ENCODE measurements at regions not wholly inside any gene's neighbourhood (a gene's known extent, or its start where the extent isn't known, plus 50 kb on each side); places are given as distances from the start of the nearest gene placed in this dataset.

DNA sequence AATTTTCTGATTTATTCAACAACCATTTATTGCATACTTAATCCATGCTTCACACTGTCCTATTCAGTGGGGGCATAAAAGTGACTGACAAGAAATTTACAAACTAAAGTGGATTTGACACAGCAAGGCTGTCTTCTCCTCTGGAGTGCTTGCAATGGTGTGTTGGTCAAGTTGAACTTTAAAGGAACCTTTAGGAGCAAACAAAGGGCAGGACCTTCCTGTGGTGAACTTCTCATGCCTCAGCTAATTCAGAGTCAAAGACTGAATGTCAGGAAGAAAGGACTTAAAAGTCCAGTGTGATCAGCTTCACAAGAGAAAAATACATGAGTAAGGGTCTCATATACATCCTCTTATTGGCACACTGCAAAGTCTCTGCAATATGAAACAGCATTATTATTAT lies 60.8 kb upstream of the TENT5A start:
- TF ChIP-seq, protein P1, sequence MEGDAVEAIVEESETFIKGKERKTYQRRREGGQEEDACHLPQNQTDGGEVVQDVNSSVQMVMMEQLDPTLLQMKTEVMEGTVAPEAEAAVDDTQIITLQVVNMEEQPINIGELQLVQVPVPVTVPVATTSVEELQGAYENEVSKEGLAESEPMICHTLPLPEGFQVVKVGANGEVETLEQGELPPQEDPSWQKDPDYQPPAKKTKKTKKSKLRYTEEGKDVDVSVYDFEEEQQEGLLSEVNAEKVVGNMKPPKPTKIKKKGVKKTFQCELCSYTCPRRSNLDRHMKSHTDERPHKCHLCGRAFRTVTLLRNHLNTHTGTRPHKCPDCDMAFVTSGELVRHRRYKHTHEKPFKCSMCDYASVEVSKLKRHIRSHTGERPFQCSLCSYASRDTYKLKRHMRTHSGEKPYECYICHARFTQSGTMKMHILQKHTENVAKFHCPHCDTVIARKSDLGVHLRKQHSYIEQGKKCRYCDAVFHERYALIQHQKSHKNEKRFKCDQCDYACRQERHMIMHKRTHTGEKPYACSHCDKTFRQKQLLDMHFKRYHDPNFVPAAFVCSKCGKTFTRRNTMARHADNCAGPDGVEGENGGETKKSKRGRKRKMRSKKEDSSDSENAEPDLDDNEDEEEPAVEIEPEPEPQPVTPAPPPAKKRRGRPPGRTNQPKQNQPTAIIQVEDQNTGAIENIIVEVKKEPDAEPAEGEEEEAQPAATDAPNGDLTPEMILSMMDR (IDR thresholded peaks at IDR 0.05; ENCODE audit: low read depth, low read length), result no peak
- Histone ChIP-seq H3K27ac (no peak overlapping the region), H3K9me3 (ENCODE audit: low read depth) (no peaks in the 10 kb centered on the region), H3K4me3 (no peak overlapping the region), H3K4me1 (ENCODE audit: low read depth) (peaks cover 13% of the 10 kb centered on the region), H3K36me3 (no peaks in the 10 kb centered on the region), H3K27me3 (no peaks in the 10 kb centered on the region)
- no peak for DNase-seq (ENCODE audit: low read depth in 1 of 2, low spot score in 1 of 2)

DNA sequence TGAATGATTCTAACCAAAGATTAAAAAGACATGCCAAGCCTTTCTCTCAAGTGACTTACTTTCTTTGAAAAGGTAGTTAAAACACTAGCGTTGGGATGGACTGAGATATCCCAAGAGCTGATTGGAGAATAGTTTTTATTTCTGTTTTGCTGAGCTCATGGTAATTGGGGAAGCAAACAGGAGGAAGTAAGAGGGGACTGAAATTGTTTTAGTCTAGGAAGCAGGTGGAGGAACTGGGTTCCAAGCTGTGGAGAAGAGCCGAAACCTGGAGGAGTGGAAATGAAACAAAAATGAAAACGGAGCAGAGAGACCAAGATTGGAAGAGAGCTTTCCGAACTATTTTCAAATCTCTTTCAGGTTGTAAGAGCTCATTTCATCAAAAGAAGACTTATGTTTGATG lies 59.9 kb upstream of the TENT5A start:
- DNase-seq (ENCODE audit: low read depth in 1 of 2, low spot score in 1 of 2), result no peak
- H3K4me3 ChIP-seq, result no peak overlapping the region
- no peaks in the 10 kb centered on the region for H3K27me3 ChIP-seq
- H3K36me3 ChIP-seq, result no peaks in the 10 kb centered on the region
- peaks cover 13% of the 10 kb centered on the region for H3K4me1 ChIP-seq (ENCODE audit: low read depth)
- H3K9me3 ChIP-seq (ENCODE audit: low read depth), result no peaks in the 10 kb centered on the region
- no peak overlapping the region for H3K27ac ChIP-seq
- TF ChIP-seq, protein P1 (IDR thresholded peaks at IDR 0.05; ENCODE audit: low read depth, low read length), result no peak

DNA sequence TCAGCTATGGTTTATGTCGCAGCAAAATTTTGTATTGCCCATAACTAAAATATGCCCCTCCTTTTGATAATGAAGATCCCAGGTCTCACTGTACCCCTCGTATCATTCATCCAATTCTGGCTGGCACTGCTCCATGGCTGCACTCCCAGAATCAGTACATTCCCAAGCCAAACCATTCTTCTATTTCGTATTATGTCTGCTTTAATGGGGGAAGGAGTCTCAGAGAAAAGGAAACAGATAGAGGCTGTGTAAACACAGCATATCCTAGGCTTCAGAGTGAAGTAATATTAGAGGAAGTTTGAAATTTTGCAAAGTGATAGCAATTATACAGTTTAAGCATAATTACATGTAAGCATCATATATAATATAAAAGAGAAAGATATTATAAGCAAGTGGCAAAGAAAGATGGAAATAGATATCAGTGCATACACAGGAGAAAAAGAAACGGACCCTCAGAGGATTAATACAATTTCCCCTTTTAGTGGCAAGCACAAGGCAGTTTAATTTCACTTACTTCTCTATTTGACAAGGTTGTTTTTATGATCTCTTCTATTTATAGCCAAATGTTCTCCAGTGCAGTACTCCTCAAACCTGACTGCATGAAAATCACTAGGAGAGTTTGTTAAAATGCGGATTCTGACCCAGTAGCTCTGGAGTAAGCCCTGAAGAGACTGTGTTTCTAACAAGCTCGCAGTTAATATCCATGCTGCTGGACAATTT lies 56.5 kb upstream of the TENT5A start:
- Histone ChIP-seq H3K27ac (no peak overlapping the region), H3K4me3 (no peak overlapping the region), H3K9me3 (ENCODE audit: low read depth) (no peaks in the 10 kb centered on the region), H3K27me3 (no peaks in the 10 kb centered on the region), H3K4me1 (ENCODE audit: low read depth) (no peaks in the 10 kb centered on the region), H3K36me3 (no peaks in the 10 kb centered on the region)
- TF ChIP-seq, protein P1 (IDR thresholded peaks at IDR 0.05; ENCODE audit: low read depth, low read length), result no peak
- DNase-seq (ENCODE audit: low read depth in 1 of 2, low spot score in 1 of 2), result peak in 1 of 2 donors; percentile 58

DNA sequence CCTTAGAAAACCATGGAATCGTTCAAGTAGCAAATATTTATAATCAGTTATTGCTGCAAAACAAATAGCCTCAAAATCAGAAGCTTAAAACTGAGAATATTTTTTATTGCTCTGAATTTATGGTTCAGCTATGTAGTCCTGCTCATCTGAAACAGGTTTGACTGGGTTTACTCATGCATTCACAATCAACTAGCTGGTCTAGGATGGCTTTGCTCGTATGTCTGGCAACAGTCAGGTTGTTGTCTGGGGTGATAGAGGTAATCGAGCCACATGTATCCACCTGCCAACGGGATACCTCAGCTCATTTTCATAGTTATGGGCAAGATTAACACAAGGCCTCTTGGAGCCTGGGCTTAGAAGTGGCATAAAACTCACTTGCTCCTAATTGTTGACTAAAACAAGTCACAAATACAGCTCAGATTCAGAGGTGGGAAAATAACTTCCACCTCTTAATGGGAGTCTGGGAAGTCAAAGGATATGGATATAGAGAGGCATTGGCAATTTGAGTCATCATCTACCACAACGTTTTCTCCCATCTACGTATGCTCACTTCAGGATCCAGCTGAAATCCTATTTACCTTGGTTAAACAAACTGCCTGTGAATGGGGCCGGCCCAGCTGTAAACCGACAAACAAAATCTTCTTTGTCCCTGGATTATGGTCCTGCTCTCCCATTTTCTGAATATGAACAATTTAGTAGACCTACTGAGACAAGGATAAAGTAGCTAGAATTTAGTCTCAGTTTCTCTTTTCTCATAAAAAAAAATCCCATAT lies 54.5 kb upstream of the TENT5A start:
- no peak overlapping the region for H3K27ac ChIP-seq
- no peak for DNase-seq (ENCODE audit: low read depth in 1 of 2, low spot score in 1 of 2)
- no peaks in the 10 kb centered on the region for H3K36me3 ChIP-seq
- H3K4me3 ChIP-seq, result no peak overlapping the region
- H3K9me3 ChIP-seq (ENCODE audit: low read depth), result no peaks in the 10 kb centered on the region
- H3K4me1 ChIP-seq (ENCODE audit: low read depth), result no peaks in the 10 kb centered on the region
- no peaks in the 10 kb centered on the region for H3K27me3 ChIP-seq
- TF ChIP-seq, protein P1 (IDR thresholded peaks at IDR 0.05; ENCODE audit: low read depth, low read length), result no peak

DNA sequence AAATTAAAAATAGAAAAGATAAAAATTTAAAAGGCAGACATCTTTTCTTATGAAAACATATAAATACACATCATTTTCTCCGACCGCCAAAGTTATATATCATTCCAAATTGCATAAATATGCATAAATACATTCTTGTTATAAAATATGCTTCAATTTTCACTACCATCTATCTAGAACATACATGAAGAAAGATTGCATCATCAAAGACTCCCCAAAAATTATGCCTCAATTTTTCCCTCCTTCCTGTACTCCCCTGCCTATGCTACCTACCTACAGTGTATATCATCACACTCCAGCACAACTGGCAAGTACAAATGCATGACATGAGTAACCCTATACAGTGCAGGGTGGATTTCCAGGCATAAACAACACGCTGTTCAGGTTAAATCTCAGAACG lies 49.9 kb upstream of the TENT5A start:
- TF ChIP-seq, protein P1 (IDR thresholded peaks at IDR 0.05; ENCODE audit: low read depth, low read length), result no peak
- DNase-seq (ENCODE audit: low read depth in 1 of 2, low spot score in 1 of 2), result no peak
- Histone ChIP-seq H3K27ac (no peak overlapping the region), H3K4me1 (ENCODE audit: low read depth) (no peaks in the 10 kb centered on the region), H3K27me3 (no peaks in the 10 kb centered on the region), H3K9me3 (ENCODE audit: low read depth) (no peaks in the 10 kb centered on the region), H3K4me3 (no peak overlapping the region), H3K36me3 (no peaks in the 10 kb centered on the region)
